Left lung (tissue), 4 donors: ENCODE measurements at regions not wholly inside any gene's neighbourhood (a gene's known extent, or its start where the extent isn't known, plus 50 kb on each side); places are given as distances from the start of the nearest gene placed in this dataset.

ENCODE experiments used
- ATAC-seq: fragments of 200-7000 bp; cut with Tn5 transposase; one replicate; pipeline ENCODE4 v1.9.1; 2020; ENCODE audit warnings: moderate library complexity
- DNase-seq, 4 donors: peaks; one replicate each; pipeline ENCODE4 v3.0.0-alpha.2; 2013 to 2020
- H3K27ac ChIP-seq, 2 donors: fragments of 200-600 bp; sonication (generic) in 1 of 2; one replicate each; pipeline versions ENCODE4 v1.5.0 to v1.8.0; 2020 to 2021
- H3K27me3 ChIP-seq, 2 donors: fragments of 200-600 bp; sonication (generic) in 1 of 2; one replicate each; pipeline versions ENCODE4 v1.5.0 to v1.8.0; 2020 to 2021
- H3K36me3 ChIP-seq, 2 donors: fragments of 200-600 bp; sonication (generic) in 1 of 2; one replicate each; pipeline versions ENCODE4 v1.5.0 to v1.8.0; 2020 to 2021
- H3K4me1 ChIP-seq, 2 donors: fragments of 200-600 bp; one replicate each; pipeline ENCODE4 v1.8.0; 2021
- H3K4me3 ChIP-seq, 2 donors: fragments of 200-600 bp; sonication (generic) in 1 of 2; one replicate each; pipeline versions ENCODE4 v1.5.0 to v1.8.0; 2020 to 2021; ENCODE audit warnings: mild to moderate bottlenecking in 1 of 2
- H3K9me3 ChIP-seq, 2 donors: fragments of 200-600 bp; sonication (generic) in 1 of 2; one replicate each; pipeline versions ENCODE4 v1.5.0 to v1.8.0; 2020 to 2021
- intact Hi-C, 2 donors: fragments of 100-400 bp; cut with DNase I; formaldehyde crosslinking; loops; one replicate each; pipeline versions ENCODE4 v1.11.2 to v1.14.2; 2022
- TF ChIP-seq, protein P1 (sequence below), 2 donors: fragments of 200-600 bp; sonication (generic) in 1 of 2; IDR thresholded peaks; one replicate each; pipeline versions ENCODE4 v1.5.0 to v1.8.0; 2021; ENCODE audit warnings: antibody characterized with exemption in 2 of 2
- donor health status: DM: no; HTN: yes; CAD: no.
- donor health status: DM: no; HTN: no; CAD: no.

DNA sequence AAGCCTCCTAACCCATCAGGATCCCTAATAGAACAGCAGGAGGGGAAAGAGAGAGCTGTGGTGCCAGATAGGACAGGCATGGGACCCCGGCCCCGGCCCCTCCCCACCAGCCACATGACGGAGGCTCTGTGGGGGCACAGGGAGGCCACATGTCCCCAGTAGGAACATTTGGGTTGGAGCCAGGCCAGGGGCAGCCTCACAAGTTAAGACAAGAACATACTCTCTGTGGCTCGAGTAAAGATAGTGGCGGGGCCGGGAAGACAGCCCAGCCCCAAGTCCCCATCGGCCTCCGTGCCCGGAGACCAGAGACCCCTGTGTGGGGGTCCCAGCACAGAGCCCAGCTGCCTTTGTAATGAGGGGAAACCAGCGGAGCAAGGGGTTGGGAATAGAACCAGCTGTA lies 78.6 kb upstream of the GALNT9 start:
- Histone ChIP-seq H3K9me3 (no peaks in the 10 kb centered on the region), H3K27ac (no peak overlapping the region), H3K27me3 (peaks cover 0 to 77% of the 10 kb centered on the region in 2 donors), H3K4me3 (no peak overlapping the region), H3K4me1 (no peaks in the 10 kb centered on the region), H3K36me3 (no peaks in the 10 kb centered on the region)
- TF ChIP-seq, protein P1, sequence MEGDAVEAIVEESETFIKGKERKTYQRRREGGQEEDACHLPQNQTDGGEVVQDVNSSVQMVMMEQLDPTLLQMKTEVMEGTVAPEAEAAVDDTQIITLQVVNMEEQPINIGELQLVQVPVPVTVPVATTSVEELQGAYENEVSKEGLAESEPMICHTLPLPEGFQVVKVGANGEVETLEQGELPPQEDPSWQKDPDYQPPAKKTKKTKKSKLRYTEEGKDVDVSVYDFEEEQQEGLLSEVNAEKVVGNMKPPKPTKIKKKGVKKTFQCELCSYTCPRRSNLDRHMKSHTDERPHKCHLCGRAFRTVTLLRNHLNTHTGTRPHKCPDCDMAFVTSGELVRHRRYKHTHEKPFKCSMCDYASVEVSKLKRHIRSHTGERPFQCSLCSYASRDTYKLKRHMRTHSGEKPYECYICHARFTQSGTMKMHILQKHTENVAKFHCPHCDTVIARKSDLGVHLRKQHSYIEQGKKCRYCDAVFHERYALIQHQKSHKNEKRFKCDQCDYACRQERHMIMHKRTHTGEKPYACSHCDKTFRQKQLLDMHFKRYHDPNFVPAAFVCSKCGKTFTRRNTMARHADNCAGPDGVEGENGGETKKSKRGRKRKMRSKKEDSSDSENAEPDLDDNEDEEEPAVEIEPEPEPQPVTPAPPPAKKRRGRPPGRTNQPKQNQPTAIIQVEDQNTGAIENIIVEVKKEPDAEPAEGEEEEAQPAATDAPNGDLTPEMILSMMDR (IDR thresholded peaks at IDR 0.05): no peak
- intact Hi-C loops: no loop called here
- ATAC-seq: no peak
- peak in 1 of 4 donors; percentile 55 for DNase-seq

DNA sequence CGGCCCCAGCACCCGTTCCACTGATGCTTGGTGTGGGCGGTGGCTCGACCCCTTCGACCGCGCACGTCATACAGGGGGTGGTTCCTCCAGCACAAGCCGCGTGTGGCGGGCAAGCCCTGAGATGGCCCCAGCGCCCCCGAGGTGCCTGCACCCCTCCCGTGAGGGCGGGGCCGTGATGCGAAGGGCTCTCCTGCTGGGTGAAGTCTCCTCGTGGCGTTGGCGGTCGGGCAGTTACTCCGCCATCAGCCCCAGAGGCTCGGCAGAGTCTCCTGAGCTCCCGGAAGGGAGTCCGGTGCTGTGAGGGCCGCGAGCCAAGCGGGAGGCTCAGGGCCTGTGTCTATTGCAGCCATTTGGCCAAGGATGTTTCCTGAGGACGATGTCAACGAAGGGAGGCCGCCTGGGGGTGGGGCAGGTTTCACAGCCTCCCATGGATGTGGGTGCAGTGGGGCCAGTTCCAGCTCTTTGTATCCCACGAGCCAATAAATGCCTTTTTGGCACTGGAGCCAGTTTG lies 78.1 kb upstream of the GALNT9 start:
- Histone ChIP-seq H3K27ac (no peak overlapping the region), H3K4me3 (no peak overlapping the region), H3K27me3 (peaks cover 0 to 82% of the 10 kb centered on the region in 2 donors), H3K4me1 (no peaks in the 10 kb centered on the region), H3K9me3 (no peaks in the 10 kb centered on the region), H3K36me3 (no peaks in the 10 kb centered on the region)
- DNase-seq (no peak), ATAC-seq (no peak)
- TF ChIP-seq, protein P1 (IDR thresholded peaks at IDR 0.05): no peak
- intact Hi-C loops: no loop called here

DNA sequence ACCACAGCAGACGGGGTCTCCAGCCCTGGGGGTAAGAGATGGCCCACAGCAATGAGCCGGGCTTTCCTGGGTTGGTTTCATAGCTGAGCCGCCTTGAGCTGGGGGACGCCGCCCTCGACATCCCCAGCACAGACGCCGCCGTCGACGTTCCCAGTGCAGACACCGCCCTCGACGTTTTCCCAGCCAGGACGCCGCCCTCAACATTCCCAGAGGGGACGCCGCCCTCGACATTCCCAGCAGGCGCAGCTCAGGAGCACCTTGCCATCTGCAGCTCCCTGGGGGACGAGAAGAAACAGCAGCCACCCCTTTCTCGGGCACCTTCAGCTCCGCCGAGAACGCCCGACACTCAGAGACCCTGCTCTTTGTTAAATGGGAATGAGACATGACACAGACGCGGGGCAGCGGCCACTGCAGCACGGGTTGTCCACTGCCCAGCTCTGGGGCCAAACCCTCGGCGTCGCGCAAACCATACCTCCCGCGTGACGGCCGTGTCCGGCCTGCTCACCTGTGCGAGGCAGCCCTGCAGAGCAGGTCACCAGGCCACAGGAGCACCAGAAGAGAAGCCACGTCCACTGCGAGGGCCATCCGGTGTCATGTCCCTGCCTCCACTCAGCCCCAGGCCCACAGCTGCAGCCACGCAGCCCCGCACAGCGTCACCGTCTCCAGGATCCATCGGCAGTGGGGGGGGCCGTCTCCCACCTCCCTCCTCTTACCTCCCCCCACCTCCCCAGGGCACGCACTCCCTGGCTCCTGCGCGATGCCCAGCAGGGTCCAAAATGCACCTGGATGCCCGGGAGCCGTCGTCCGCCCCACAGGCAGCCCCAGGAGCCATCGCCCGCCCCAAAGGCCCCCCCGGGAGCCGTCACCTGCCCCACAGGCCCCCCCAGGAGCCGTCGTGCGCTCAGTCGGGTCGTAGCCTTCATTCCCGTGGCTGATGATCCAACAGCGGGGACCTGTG lies 77.4 kb upstream of the GALNT9 start:
- H3K27me3 ChIP-seq: peaks cover 0 to 88% of the 10 kb centered on the region in 2 donors
- H3K4me3 ChIP-seq: no peak overlapping the region
- peak in 1 of 4 donors; percentile 76 for DNase-seq
- intact Hi-C loops: no loop called here
- no peak for ATAC-seq
- no peaks in the 10 kb centered on the region for H3K36me3 ChIP-seq
- no peak overlapping the region for H3K27ac ChIP-seq
- no peaks in the 10 kb centered on the region for H3K4me1 ChIP-seq
- no peaks in the 10 kb centered on the region for H3K9me3 ChIP-seq
- TF ChIP-seq, protein P1 (IDR thresholded peaks at IDR 0.05): no peak

DNA sequence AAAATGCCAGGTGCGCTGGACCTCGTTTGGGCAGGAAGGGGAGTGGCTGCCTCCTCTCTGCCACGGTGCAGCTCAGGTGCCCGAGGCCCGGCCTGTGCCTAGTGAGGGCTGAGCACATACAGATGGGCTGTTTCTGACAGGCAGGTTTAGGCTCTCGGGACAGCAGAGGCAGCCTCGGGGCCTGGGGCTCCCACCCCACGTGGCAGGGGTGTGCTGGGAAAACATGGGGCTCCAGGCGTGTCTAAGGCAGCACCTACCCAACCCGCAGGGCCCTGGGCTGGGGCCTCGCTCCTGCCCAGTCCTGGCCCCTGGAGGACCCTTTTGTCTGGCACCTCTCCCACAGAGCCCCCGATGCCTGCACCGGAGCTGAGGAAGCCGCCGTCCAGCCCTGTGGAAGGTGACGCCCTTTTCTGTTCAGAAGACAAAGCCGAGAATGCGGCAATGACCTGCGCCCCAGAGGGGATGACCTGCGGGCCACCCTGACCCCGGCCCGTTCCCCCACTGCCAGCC lies 76.4 kb upstream of the GALNT9 start:
- Histone ChIP-seq H3K27ac (no peak overlapping the region), H3K9me3 (no peaks in the 10 kb centered on the region), H3K4me1 (no peaks in the 10 kb centered on the region), H3K36me3 (no peaks in the 10 kb centered on the region), H3K27me3 (peaks cover 2 to 91% of the 10 kb centered on the region in 2 donors), H3K4me3 (no peak overlapping the region)
- intact Hi-C loops: no loop called here
- TF ChIP-seq, protein P1 (IDR thresholded peaks at IDR 0.05): no peak
- ATAC-seq: no peak
- peak in 1 of 4 donors; percentile 74 for DNase-seq
